SJSA1 (cell line): ENCODE measurements at regions not wholly inside any gene's neighbourhood (a gene's known extent, or its start where the extent isn't known, plus 50 kb on each side); places are given as distances from the start of the nearest gene placed in this dataset.

Experiments
- DNase-seq, 2 experiments: peaks; one replicate each; pipeline ENCODE4 v3.0.0-alpha.2; 2015 to 2020; ENCODE audit warnings: low spot score in 2 of 2, low read depth in 1 of 2
- H3K27ac ChIP-seq: fragments of 250-450 bp; sonication (Bioruptor Pico); 2 replicates; pipeline ENCODE4 v1.5.1; 2020; ENCODE audit warnings: mild to moderate bottlenecking, moderate library complexity
- H3K27me3 ChIP-seq: fragments of 250-450 bp; sonication (Bioruptor Pico); replicated peaks from 2 replicates; pipeline ENCODE4 v1.5.1; 2020; ENCODE audit warnings: mild to moderate bottlenecking, moderate library complexity
- H3K36me3 ChIP-seq: fragments of 250-450 bp; sonication (Bioruptor Pico); 2 replicates; pipeline ENCODE4 v1.5.1; 2020; ENCODE audit warnings: mild to moderate bottlenecking
- H3K4me1 ChIP-seq: fragments of 250-450 bp; sonication (Bioruptor Pico); replicated peaks from 2 replicates; pipeline ENCODE4 v1.6.1; 2021; ENCODE audit warnings: mild to moderate bottlenecking
- H3K4me3 ChIP-seq: fragments of 250-450 bp; sonication (Bioruptor Pico); 2 replicates; pipeline ENCODE4 v1.5.1; 2020; ENCODE audit warnings: mild to moderate bottlenecking
- H3K9me3 ChIP-seq: fragments of 250-450 bp; sonication (Bioruptor Pico); replicated peaks from 2 replicates; pipeline ENCODE4 v1.5.1; 2020; ENCODE audit warnings: mild to moderate bottlenecking

DNA sequence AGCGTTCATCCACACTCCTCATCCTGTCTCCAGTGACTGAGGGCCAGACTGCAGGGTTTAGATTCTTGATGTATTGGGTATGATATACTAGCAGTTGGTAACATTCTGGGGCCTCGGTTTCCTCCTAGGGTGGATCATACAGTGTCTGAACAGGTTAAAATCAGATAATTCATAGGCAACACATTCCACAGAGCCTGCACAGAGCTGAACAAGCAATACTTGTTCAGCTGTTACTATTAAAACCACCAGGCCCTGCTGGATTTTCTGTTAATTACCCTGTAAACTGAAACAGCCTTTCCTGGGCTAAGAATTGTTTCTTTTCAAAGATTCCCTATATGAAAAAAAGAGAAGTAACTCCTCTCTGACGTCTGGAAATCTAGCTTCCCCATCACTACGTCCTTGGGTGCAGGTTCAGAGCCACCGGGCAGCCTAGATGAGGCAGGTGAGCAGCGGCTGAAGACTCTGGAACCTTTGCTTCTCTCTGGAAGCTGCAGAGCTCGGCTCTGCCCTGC is 1313.5 kb upstream of the WWC1 start:
- Histone ChIP-seq H3K4me1 (peaks cover 11% of the 10 kb centered on the region; the same call in 1 of the 2 replicates), H3K4me3 (no peak overlapping the region), H3K27ac (no peak overlapping the region), H3K36me3 (no peaks in the 10 kb centered on the region), H3K27me3 (peaks cover 22% of the 10 kb centered on the region), H3K9me3 (no peaks in the 10 kb centered on the region)
- DNase-seq: no peak

DNA sequence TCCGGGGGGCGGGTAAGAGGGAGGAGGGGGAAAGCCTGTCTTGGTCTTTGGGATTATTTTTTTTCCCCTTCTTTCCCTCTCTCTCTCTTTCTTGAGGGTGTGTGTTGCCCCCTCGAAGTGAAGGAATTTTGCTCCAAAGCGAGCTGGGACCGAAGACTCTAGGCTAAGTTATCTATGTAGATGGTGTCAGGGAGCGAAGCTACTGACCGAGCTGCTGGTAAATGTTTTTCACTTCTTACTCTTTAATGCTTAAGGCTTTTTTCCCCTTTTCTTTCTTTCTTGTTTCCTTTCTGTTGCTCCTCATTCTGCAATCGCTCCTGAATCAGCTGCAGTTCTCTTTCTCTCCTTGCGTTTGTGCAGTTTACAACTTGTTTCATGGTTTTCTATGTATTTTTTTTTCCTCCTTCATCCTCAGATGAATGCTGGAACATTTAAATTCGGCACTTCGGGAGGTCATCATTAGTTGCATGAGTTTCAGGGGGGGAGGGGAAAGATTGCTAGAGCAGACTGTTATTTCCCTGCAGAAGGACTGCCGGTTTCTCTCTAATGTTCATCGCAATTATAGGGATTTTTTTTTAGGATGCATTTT is 1312.0 kb upstream of the WWC1 start:
- H3K4me3 ChIP-seq: peak overlapping the region; percentile 22
- no peak overlapping the region for H3K27ac ChIP-seq
- H3K4me1 ChIP-seq: peaks cover 11% of the 10 kb centered on the region; the same call in 1 of the 2 replicates
- H3K36me3 ChIP-seq: no peaks in the 10 kb centered on the region
- H3K27me3 ChIP-seq: peaks cover 22% of the 10 kb centered on the region
- H3K9me3 ChIP-seq: no peaks in the 10 kb centered on the region
- DNase-seq: no peak

DNA sequence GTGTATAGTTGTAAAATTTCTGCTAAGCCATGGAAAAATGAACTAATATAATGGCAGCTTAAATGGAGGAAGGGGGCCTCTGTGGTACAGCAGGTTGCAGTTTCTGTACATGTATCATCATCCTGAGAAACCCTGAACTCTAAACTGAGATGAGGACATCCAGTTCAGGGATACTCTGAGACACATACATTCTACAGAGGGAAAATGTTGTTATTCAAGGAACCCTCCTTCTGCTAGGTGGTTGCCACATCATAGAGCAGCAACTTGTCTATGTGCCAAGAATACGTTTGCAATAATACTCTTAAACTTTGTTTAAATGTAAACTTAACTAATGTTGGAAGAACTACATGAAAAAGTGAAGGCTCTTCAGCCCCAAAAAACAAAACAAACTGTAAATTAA is 1310.8 kb upstream of the WWC1 start:
- peaks cover 11% of the 10 kb centered on the region; the same call in 1 of the 2 replicates for H3K4me1 ChIP-seq
- H3K27ac ChIP-seq: no peak overlapping the region
- DNase-seq: no peak
- H3K27me3 ChIP-seq: peaks cover 22% of the 10 kb centered on the region
- H3K4me3 ChIP-seq: no peak overlapping the region
- no peaks in the 10 kb centered on the region for H3K9me3 ChIP-seq
- no peaks in the 10 kb centered on the region for H3K36me3 ChIP-seq

DNA sequence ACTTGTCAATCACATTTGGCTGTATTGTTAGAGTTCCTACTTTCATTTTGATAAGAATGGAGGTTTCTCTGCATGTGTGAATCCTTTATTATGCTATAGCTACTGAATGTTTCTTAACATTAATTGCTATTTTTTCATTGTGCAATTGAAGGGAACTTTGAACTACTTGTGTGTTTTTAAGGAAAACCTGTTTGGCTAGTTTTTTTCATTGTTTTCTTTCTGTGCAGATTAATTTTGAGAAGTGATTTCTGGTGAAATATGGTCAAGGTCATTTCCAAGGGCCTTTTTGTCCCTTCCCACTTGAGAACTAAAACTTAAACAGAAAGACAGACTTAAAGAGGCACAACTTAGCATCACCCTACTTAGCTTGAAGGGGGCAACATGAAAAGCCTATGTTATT is 1309.2 kb upstream of the WWC1 start:
- H3K27ac ChIP-seq: no peak overlapping the region
- peaks cover 22% of the 10 kb centered on the region for H3K27me3 ChIP-seq

DNA sequence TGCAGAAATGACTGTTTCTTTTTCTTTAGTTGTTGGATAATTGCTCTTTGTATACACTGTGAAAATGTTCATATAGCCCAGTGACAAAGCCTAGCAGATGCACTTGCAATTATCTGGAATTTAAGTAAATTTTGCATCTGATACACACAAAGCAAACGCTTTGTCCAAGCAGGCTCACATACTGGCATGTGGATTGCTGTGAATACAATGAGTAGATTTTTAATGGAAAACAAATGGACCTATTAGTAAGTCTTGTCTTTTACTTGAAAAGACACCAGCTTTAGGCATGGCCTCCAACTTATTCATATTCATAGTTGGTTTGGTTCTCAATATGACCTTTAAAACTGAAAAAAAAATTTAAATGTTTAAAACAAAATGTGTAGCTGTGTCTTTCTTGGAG is 1299.8 kb upstream of the WWC1 start:
- H3K4me1 ChIP-seq: no peaks in the 10 kb centered on the region
- H3K27ac ChIP-seq: no peak overlapping the region
- 0 out of 2 replicates have a peak, but pooled peaks cover 3% of the 10 kb centered on the region for H3K27me3 ChIP-seq
- H3K9me3 ChIP-seq: no peaks in the 10 kb centered on the region
- H3K36me3 ChIP-seq: no peaks in the 10 kb centered on the region
- no peak overlapping the region for H3K4me3 ChIP-seq
- DNase-seq: no peak

More for the DNA sequence above, 1309.2 kb upstream of the WWC1 start:
- no peak overlapping the region for H3K4me3 ChIP-seq
- H3K4me1 ChIP-seq: peaks cover 11% of the 10 kb centered on the region; the same call in 1 of the 2 replicates
- no peaks in the 10 kb centered on the region for H3K9me3 ChIP-seq
- no peaks in the 10 kb centered on the region for H3K36me3 ChIP-seq
- DNase-seq: no peak

DNA sequence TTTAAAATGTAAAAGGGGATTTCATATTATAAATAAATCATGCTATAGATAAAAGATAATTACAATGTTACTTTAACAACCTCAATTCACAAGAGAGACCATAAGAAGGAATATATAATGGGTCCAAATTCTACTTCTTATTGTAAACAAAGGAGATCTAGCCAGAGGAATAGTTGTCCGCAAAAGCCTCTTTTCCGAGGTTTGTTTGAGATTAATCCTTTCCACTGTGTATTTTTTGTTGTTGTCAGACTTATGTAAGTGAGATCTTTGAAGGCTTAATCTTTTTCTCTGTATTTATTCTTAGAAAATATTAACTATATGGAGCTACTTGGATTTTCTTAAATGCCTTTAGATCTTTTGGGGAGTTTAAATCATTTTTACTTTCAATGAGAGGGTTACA is 1299.3 kb upstream of the WWC1 start:
- Histone ChIP-seq H3K4me1 (no peaks in the 10 kb centered on the region), H3K9me3 (no peaks in the 10 kb centered on the region), H3K27me3 (0 out of 2 replicates have a peak, but pooled peaks cover 3% of the 10 kb centered on the region), H3K4me3 (no peak overlapping the region), H3K36me3 (no peaks in the 10 kb centered on the region), H3K27ac (no peak overlapping the region)
- no peak for DNase-seq

DNA sequence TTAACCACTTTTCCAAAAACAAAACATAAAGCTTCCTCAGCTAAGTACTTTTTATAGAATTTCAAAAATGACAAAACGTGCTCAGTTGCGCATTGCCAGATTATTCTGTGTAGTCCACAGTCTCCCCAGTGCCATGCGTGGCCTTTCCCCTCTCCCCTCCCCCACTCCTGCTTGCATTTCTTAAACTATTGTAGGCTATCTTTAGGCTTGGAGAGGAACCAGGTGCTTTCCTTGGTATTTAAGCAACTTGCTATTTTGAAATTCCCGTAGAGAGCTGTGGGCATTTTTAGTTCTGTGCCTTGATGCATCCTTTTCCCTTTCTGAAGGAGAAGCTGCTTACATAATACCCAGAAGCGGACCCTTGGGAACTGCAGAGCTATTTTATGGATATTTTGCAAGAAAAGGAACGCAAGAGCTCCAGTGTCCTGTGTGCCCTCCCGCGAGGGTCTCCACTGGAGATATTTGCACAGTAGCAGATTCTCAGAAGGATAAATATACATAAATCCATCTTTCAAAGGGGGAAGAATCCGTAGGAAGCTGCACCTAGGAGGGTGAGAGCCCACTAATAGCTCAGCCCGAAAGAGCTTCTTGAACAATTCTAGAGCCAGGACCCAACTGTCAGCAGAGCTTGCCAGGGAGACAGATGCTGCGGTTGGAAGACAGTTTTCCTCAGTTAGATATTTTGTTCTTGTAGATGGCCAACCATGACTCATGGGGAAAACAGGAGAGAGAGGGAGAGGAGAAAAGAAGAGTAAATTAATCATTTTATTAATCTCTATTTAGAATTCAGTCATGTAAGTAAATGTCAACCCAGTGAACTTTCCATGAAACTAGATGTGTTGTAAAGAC is 1298.3 kb upstream of the WWC1 start:
- Histone ChIP-seq H3K4me1 (no peaks in the 10 kb centered on the region), H3K4me3 (no peak overlapping the region), H3K36me3 (no peaks in the 10 kb centered on the region), H3K27ac (no peak overlapping the region), H3K9me3 (no peaks in the 10 kb centered on the region), H3K27me3 (no peaks in the 10 kb centered on the region)
- DNase-seq: no peak

DNA sequence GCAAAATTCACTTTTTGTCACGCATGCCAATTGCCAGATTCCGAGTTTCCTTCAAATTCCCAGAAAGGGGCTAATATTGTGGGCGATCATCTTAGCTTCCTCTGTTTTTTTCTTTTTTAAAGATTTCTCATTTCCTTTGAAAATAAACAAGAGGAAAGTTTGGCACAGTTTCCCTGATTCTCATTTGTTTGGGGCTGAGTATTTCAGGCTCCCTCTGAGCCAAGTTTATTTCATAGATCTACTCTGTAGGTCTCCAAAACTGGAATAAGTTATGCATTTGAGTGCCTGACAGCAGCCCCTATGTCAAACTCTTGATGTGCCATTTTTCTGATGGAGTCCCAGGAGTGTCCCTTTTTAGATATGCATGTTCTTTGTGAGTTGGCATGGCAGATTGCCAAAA is 1297.2 kb upstream of the WWC1 start:
- Histone ChIP-seq H3K4me1 (no peaks in the 10 kb centered on the region), H3K27me3 (no peaks in the 10 kb centered on the region), H3K4me3 (no peak overlapping the region), H3K27ac (no peak overlapping the region), H3K9me3 (no peaks in the 10 kb centered on the region), H3K36me3 (no peaks in the 10 kb centered on the region)
- DNase-seq: no peak

DNA sequence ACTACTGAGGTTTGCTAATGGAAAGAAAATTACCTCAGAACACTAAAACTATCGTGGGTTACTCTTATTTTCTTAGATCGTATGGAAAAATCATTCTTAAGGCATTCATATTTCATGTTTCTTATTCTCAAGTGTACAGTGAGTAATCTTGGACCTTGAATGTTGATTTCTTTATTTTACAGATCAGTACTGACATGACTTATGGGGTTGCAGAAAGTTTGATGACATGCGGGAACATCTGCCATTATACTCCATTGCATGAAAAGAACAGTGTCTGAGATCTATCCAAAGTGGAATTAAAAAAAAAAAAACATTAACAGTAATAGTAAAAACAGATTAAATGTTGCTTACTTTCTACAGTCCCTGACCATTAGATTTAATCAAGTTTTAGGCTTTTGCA is 1290.2 kb upstream of the WWC1 start:
- H3K36me3 ChIP-seq: no peaks in the 10 kb centered on the region
- DNase-seq: no peak
- no peaks in the 10 kb centered on the region for H3K9me3 ChIP-seq
- no peaks in the 10 kb centered on the region for H3K4me1 ChIP-seq
- no peaks in the 10 kb centered on the region for H3K27me3 ChIP-seq
- H3K27ac ChIP-seq: no peak overlapping the region
- no peak overlapping the region for H3K4me3 ChIP-seq

DNA sequence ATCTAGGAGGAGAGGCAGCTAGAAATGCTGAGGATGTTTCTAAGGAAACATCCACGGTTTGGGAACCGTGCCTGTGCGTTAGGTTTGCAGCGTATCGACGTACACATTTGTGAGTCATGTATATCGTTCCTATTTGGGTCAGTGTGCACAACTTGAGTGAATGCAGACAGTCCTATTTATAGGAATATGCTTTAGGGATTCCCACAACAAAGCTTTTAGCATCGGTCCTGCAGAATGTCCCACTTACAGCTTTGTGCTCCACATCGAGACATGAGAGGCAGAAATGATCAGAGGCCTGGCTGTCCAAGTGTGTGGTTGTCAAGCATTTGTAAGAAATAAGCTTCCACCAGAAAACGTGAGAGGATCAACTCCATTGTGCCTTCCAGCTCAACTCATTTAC is 1282.7 kb upstream of the WWC1 start:
- no peak for DNase-seq
- Histone ChIP-seq H3K4me1 (no peaks in the 10 kb centered on the region), H3K9me3 (no peaks in the 10 kb centered on the region), H3K4me3 (no peak overlapping the region), H3K36me3 (no peaks in the 10 kb centered on the region), H3K27me3 (no peaks in the 10 kb centered on the region), H3K27ac (no peak overlapping the region)

DNA sequence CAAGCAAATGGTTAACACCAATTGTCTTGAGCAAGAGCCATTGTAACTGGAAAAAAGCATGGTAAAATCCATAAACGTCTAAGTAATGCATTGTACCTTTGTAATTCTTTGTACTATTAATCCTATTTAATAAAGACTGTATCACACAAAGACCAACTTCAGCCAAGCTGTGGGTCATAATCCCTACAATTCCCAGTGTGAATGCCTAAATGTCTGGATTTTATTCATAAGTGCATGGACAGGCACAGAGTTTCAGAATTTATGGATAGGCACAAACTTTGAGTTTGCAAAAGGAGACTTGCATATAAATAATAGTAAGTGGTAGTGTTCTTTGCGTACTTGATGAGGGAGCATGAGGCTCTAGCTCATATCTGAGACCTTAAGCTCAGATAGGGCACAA is 1280.2 kb upstream of the WWC1 start:
- Histone ChIP-seq H3K4me3 (no peak overlapping the region), H3K27me3 (no peaks in the 10 kb centered on the region)

DNA sequence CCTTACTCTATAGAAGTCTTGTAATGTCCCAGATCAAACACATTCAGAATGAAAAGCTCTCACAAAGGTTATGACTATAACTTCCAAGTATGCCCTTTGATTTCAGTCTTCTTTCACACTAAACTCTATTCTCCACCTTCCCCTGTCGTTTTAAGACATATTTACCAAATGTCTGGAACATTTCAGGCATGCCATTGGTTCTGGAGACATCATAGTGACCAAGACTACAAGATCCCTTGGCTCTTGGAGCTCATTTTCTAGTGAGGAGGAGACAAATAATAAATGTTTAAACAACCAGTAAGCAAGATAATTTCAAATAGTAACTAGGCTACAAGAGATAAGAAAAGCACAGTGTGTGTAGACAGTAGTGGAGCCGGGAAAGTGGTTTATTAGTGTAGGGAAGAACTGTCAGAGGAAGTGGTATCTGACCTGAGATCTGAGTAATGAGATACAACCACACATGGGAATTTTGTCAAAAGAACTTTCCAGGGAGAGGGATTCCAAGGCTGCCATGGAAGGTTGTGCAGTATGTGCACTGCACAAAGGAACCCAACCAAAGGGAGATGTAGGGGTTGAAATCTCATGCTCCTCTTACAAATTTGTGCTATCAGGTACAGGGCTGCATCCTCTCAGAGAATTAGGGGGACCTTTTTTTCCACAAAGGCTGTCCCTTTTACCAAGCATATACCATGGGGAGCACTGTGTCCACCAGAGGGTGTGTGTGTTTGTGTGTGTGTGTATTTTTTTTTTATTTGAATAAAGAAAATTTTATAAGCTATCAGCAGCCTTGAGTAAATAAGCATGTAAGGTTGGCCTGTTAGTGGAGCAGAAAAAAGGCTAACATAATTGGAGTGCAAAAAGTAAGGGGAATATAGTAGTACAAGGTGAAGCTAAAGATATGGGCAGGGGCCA is 1279.1 kb upstream of the WWC1 start:
- Histone ChIP-seq H3K27me3 (no peaks in the 10 kb centered on the region), H3K4me3 (no peak overlapping the region), H3K36me3 (no peaks in the 10 kb centered on the region), H3K9me3 (no peaks in the 10 kb centered on the region; the same call in 1 of the 2 replicates), H3K4me1 (no peaks in the 10 kb centered on the region), H3K27ac (no peak overlapping the region)
- no peak for DNase-seq

More for the DNA sequence above, 1280.2 kb upstream of the WWC1 start:
- H3K9me3 ChIP-seq: no peaks in the 10 kb centered on the region; the same call in 1 of the 2 replicates
- no peak for DNase-seq
- H3K4me1 ChIP-seq: no peaks in the 10 kb centered on the region
- H3K36me3 ChIP-seq: no peaks in the 10 kb centered on the region
- no peak overlapping the region for H3K27ac ChIP-seq

DNA sequence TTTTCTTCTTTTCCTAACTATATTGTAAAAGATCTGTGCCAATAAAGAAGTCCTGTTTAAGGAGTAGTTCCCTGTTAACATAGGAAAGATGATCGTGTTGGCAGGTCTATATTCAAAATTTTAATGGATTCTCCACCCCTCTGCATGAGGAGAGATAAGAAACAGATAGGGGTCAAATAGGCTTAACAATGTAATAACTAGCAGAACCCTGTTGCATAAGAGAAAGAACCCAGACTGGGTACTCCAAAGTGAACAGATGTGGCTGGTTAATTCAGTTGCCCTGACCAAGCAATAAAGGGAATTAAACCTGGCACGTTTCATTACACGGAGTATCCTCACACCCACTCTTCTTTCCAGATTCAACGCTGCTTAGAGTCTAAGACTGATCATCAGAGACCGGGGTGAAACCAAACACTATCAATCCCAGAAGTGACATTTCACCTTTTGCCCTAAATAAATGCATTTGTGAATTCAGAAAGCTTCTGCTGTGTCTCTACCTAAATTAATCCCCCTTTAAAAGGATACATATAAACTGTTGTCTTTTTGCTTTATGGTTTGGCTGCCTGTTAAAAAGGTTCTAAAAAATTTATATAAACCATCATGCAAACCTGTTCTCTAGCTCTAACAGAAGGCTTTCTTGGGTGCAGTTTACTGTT is 1276.9 kb upstream of the WWC1 start:
- Histone ChIP-seq H3K9me3 (no peaks in the 10 kb centered on the region; the same call in 1 of the 2 replicates), H3K27me3 (no peaks in the 10 kb centered on the region), H3K36me3 (no peaks in the 10 kb centered on the region)

More for the DNA sequence above, 1276.9 kb upstream of the WWC1 start:
- Histone ChIP-seq H3K4me3 (no peak overlapping the region), H3K4me1 (no peaks in the 10 kb centered on the region), H3K27ac (no peak overlapping the region)
- DNase-seq: no peak
